Large intestine (tissue), 3 donors: ENCODE measurements at regions not wholly inside any gene's neighbourhood (a gene's known extent, or its start where the extent isn't known, plus 50 kb on each side); places are given as distances from the start of the nearest gene placed in this dataset.

Experiments
- DNase-seq, 2 donors: peaks; one replicate each; pipeline versions ENCODE4 v3.0.0 to v3.0.0-alpha.2; 2013
- H3K27ac ChIP-seq: one replicate; pipeline ENCODE4 v1.5.1; 2013; ENCODE audit warnings: low read length
- H3K27me3 ChIP-seq: 2 replicates; pipeline ENCODE4 v1.6.1; 2013; ENCODE audit warnings: low read length; ENCODE audit not compliant: control insufficient read depth, insufficient read depth
- H3K36me3 ChIP-seq: 2 replicates; pipeline ENCODE4 v1.6.1; 2013; ENCODE audit warnings: low read length; ENCODE audit not compliant: control insufficient read depth, insufficient read depth
- H3K4me1 ChIP-seq: one replicate; pipeline ENCODE4 v1.6.1; 2013; ENCODE audit warnings: low read length; ENCODE audit not compliant: control insufficient read depth, insufficient read depth
- H3K4me3 ChIP-seq: one replicate; pipeline ENCODE4 v1.5.1; 2013; ENCODE audit warnings: low read length
- H3K9me3 ChIP-seq: one replicate; pipeline ENCODE4 v1.6.1; 2013; ENCODE audit warnings: mild to moderate bottlenecking, low read depth, low read length, moderate library complexity; ENCODE audit not compliant: control insufficient read depth
- WGBS: methylation state at CpG from one replicate; pipeline ENCODE4 v1.1.5; 2013; ENCODE audit warnings: low lambda C conversion rate; ENCODE audit not compliant: insufficient coverage; 5-methylcytosine and 5-hydroxymethylcytosine counted together

DNA sequence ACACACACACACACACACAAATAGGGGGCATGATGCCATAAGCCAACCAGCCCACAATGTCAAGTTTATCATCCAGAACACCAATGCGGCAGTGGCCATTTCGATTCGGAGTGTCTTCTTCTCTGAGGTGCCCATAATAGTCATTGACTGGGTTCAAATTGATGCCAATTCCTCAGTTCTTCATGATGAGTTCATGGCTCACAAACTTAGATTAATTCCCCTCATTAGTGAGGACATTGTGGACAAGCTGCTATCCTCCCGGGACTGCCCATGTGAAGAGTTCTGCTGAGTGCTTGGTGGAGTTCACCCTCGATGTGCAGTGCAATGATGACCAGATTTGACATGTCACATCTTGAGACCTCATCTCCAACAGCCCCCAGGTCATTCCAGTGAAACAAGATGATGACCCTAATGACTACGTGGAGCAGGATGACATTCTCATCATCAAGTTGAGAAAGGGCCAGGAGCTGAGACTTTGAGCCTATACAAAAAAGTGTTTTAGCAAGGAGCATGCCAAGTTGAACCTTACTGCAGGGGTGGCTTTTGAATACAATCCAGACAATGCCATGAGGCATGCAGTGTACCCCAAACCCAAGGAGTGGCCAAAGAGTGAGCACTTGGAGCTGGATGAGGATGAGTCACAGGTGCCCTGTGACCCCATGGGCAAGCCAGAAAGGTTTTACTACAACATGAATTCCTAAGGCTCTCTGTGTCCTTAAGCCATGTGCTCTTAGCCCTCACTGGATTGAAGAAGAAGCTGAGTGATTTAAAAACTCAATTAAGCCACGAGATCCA lies 211.6 kb upstream of the SAMSN1 start:
- no CpG with 5 or more reads among the region's 7 CpGs for WGBS

DNA sequence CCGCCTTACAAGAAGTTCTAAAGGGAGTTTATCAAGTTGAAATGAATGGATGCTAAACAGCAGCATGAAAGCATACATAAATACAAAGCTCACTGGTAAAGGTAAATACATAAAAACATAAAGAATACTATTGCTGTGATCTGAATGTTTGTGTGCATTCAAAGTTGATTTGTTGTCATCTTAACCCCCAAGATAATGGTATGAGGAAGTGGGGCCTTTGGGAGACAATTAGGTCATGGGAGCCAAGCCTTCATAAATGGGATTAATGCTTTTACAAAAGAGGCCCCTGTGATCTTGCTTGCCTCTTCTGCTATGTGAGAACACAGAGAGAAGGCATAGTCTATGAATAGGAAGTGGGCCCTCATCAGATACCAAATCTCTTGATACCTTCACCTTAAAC lies 209.0 kb upstream of the SAMSN1 start:
- H3K27me3 ChIP-seq, result no peaks in the 10 kb centered on the region
- no peak overlapping the region for H3K27ac ChIP-seq
- no peak for DNase-seq
- H3K9me3 ChIP-seq, result no peaks in the 10 kb centered on the region
- H3K36me3 ChIP-seq, result no peaks in the 10 kb centered on the region
- H3K4me1 ChIP-seq, result no peaks in the 10 kb centered on the region
- H3K4me3 ChIP-seq, result no peak overlapping the region
- no CpG with 5 or more reads among the region's 1 CpG for WGBS

More for the DNA sequence above, 211.6 kb upstream of the SAMSN1 start:
- Histone ChIP-seq H3K36me3 (no peaks in the 10 kb centered on the region), H3K27ac (no peak overlapping the region), H3K4me1 (no peaks in the 10 kb centered on the region), H3K4me3 (no peak overlapping the region), H3K9me3 (no peaks in the 10 kb centered on the region), H3K27me3 (no peaks in the 10 kb centered on the region)
- DNase-seq, result no peak

DNA sequence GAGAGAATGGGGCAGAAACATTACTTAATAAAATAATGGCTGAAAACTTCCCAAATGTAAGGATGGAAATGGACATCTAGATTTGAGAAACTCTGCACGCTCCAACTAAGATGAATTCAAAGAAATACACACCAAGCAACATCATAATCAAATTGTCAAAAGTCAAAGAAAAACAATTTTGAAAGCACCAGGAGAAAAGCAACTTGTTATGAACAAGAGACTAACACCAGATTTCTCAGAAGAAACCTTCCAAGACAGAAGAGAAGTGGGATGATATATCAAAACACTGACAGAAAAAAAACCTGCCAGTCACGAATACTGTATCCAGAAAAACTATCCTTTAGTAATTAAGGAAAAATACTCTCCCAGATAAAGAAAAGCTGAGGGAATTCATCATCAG lies 208.6 kb upstream of the SAMSN1 start:
- no peak for DNase-seq
- no peaks in the 10 kb centered on the region for H3K9me3 ChIP-seq
- no peak overlapping the region for H3K4me3 ChIP-seq
- H3K27me3 ChIP-seq, result no peaks in the 10 kb centered on the region
- H3K27ac ChIP-seq, result no peak overlapping the region
- no CpG with 5 or more reads among the region's 2 CpGs for WGBS
- no peaks in the 10 kb centered on the region for H3K4me1 ChIP-seq
- H3K36me3 ChIP-seq, result no peaks in the 10 kb centered on the region

- Histone ChIP-seq H3K9me3 (no peaks in the 10 kb centered on the region), H3K4me3 (no peak overlapping the region), H3K36me3 (no peaks in the 10 kb centered on the region), H3K27me3 (no peaks in the 10 kb centered on the region), H3K4me1 (no peaks in the 10 kb centered on the region), H3K27ac (no peak overlapping the region)
- DNase-seq, result no peak
- 78% methylated on average over 1 of the region's 1 CpG for WGBS
These were observed 208.1 kb upstream of the SAMSN1 start for GRCh38 chr21:14754259-14754604.

DNA sequence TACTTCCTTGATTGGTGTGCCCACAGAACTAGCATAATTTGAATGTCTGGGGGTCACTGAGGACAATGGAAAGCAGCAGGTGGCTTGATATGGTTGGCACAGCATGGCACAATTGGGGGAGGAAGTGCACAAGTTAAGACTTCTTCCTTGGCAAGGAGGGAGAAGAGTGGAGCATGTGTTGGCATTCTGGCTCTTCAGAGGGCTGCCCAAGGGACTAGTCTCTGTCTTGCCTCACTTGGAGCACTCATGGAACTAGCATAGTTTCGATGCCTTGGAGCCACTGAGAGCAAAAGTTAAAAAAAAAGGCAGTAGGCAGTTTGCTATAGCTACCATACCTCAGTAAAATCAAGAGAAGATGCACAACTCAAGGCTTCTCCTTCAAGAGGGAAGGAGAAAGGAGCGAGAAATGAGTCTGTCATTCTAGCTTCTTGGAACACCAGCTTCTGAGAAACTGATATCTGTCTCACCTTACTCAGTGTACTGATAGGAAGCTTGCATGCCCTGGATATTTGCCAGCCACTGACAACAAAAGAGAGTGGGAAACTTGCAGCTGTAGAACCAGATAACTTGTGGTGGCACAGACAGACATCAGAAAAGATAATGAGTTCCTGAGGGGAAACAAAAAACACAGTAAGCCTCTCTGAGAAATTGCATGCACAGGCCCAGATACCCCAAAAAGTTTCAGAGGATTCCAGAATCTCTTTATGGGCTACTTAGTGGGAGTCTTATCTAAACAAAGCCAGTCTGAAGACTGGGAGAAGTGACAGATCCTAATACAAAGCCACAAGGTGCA lies 207.5 kb upstream of the SAMSN1 start:
- H3K27ac ChIP-seq, result no peak overlapping the region
- no peaks in the 10 kb centered on the region for H3K36me3 ChIP-seq
- no peaks in the 10 kb centered on the region for H3K9me3 ChIP-seq
- H3K27me3 ChIP-seq, result no peaks in the 10 kb centered on the region
- WGBS, result no CpG with 5 or more reads among the region's 2 CpGs
- no peaks in the 10 kb centered on the region for H3K4me1 ChIP-seq
- no peak for DNase-seq
- no peak overlapping the region for H3K4me3 ChIP-seq

DNA sequence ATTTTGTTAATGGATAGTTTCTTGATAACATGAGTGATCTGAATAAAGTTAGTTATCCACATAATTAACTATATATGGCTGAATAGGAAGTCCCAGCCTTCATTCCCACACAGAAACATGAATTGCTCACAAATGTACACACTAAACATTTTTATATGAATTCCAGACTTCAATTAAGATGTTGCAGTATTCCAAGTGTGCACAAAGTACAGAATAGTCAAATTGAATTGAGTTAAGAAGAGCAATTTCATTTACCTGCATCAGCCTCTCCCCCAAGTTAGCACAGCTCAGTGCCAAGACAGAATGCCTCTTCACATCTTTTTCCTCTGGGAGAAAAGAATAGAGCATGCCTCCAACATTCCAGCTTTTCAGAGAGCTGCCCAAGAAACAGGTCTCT lies 207.0 kb upstream of the SAMSN1 start:
- Histone ChIP-seq H3K27me3 (no peaks in the 10 kb centered on the region), H3K4me3 (no peak overlapping the region), H3K36me3 (no peaks in the 10 kb centered on the region), H3K4me1 (no peaks in the 10 kb centered on the region), H3K27ac (no peak overlapping the region), H3K9me3 (no peaks in the 10 kb centered on the region)
- no peak for DNase-seq

DNA sequence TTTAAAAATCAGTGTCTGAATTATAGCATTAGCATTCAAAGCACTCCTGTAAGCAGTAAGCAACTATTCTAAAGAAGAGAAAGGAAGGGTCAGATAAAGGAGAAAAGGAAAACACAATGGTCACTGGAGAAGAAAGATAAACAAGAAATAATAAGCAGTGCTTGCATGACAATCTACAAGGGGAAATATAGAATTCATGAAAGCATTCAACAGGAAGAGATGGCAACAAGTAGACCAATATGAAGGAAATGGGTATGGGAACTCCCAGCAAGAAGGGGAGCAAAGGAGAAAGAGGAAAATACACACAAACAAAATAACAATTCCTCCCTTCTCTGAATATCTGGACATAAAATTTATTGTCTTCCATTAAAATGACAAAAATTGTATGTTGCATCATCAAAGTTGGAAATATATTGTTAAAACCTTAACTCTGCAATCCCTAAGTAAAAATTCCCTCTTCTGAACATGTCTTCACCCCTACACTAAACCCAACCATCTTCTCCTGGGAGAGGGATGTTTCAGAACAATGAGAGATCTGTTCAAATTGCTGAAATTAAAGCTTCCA lies 206.3 kb upstream of the SAMSN1 start:
- Histone ChIP-seq H3K4me3 (no peak overlapping the region), H3K27me3 (no peaks in the 10 kb centered on the region), H3K4me1 (no peaks in the 10 kb centered on the region), H3K27ac (no peak overlapping the region), H3K9me3 (no peaks in the 10 kb centered on the region), H3K36me3 (no peaks in the 10 kb centered on the region)
- no peak for DNase-seq

DNA sequence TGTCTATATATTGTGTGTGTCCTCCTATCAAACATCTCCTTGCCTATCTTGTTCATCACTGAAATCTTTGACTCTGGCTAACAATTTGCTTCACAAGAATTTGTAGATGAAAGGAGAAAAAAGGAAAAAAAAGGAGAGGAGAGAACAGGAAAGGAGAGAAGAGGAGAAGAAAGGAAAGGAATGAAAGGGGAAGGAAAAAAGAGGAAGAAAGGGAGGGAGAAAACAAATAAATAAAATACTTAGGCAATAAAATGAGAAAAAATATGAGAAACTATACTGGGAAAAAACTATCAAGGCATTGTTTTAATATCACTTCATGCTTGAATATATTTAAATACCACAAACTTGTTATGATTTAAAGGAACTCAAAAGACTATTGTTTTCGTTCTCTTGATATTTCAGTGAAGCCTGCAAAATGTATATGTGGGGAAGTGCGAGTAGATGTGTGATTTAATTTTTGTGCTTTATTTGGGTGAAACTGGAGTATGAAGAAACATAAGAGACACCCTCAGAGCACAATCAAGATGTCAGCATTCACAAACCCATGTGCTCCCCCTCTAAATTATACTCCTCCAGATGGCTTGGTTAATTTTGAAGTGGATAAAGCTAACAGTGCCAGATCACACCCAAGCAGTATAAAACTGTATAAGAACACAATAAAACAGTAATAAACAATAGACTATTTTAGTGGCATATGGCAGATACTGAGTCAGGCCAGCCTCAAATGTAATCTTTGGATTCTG lies 205.7 kb upstream of the SAMSN1 start:
- Histone ChIP-seq H3K4me1 (no peaks in the 10 kb centered on the region), H3K27ac (no peak overlapping the region), H3K4me3 (no peak overlapping the region), H3K36me3 (no peaks in the 10 kb centered on the region), H3K9me3 (no peaks in the 10 kb centered on the region), H3K27me3 (no peaks in the 10 kb centered on the region)
- DNase-seq, result no peak
- 93% methylated on average over 2 of the region's 2 CpGs for WGBS

DNA sequence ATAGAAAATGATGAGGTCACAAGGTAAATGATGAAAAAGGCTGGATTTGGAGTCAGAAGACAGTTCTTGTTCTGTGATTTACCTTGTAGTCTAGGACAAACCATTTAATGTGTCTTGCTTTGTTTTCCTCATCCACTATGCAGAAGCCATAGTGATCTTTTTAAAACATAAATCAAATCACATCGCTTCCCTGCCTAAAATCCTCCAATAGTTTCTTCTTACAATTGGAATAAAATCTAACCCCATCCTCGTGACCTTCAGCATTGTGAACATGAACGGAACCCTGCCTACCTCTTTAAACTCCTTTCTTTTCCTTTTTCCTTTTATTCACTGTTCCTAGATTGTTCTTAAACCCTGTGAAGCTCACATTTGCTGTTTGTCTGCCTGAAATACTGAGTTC lies 204.9 kb upstream of the SAMSN1 start:
- H3K4me3 ChIP-seq, result no peak overlapping the region
- no peaks in the 10 kb centered on the region for H3K27me3 ChIP-seq
- H3K4me1 ChIP-seq, result no peaks in the 10 kb centered on the region
- no peaks in the 10 kb centered on the region for H3K36me3 ChIP-seq
- 84% methylated on average over 3 of the region's 3 CpGs for WGBS
- no peak overlapping the region for H3K27ac ChIP-seq
- no peaks in the 10 kb centered on the region for H3K9me3 ChIP-seq
- no peak for DNase-seq

- Histone ChIP-seq H3K9me3 (no peaks in the 10 kb centered on the region), H3K4me3 (no peak overlapping the region), H3K27me3 (no peaks in the 10 kb centered on the region), H3K27ac (no peak overlapping the region), H3K36me3 (no peaks in the 10 kb centered on the region), H3K4me1 (no peaks in the 10 kb centered on the region)
- no peak for DNase-seq
These were observed 203.9 kb upstream of the SAMSN1 start for GRCh38 chr21:14750041-14750440.
